ENCODE measurements at regions not wholly inside any gene's neighbourhood (a gene's known extent, or its start where the extent isn't known, plus 50 kb on each side); places are given as distances from the start of the nearest gene placed in this dataset.

GRCh38 chr3:40624189-40624769 lies 99.5 kb downstream of the ZNF621 start:
- Histone ChIP-seq H4K91ac (ENCODE audit: insufficient read length, low read depth, low read length) (no peak overlapping the region), H4K8ac (replicated peaks; ENCODE audit: insufficient read length, low read depth, low read length) (no peak overlapping the region), H3K79me1 (ENCODE audit: insufficient read depth, low read depth, low read length, poor library complexity, severe bottlenecking) (no peaks in the 10 kb centered on the region), H2BK5ac (ENCODE audit: insufficient read length, low read length) (no peak overlapping the region), H3K23me2 (ENCODE audit: insufficient read length, low read depth, low read length, poor library complexity, severe bottlenecking) (no peaks in the 10 kb centered on the region), H2BK12ac (ENCODE audit: insufficient read length, low read depth, low read length) (no peak overlapping the region), H3K79me2 (ENCODE audit: insufficient read depth, low read length) (no peaks in the 10 kb centered on the region), H3K18ac (ENCODE audit: insufficient read length, low read depth, low read length) (no peak overlapping the region), H3K27ac (ENCODE audit: insufficient read length, low read depth, low read length) (no peak overlapping the region), H3K27me3 (ENCODE audit: insufficient read depth, low read length) (no peaks in the 10 kb centered on the region), H4K5ac (ENCODE audit: insufficient read length, low read depth, low read length) (no peak overlapping the region), H3K4ac (ENCODE audit: low read depth, low read length) (no peak overlapping the region), H2BK20ac (ENCODE audit: low read depth, low read length, poor library complexity, severe bottlenecking) (no peak overlapping the region), H3K14ac (ENCODE audit: insufficient read depth, low read length) (no peak overlapping the region), H2BK15ac (ENCODE audit: low read depth, low read length) (no peak overlapping the region), H2AFZ (ENCODE audit: low read length) (no peak overlapping the region), H3K9ac (ENCODE audit: extremely low read depth, insufficient read length, low read length) (no peak overlapping the region), H3K9me3 (ENCODE audit: control insufficient read depth, low read depth, low read length) (peaks cover 8% of the 10 kb centered on the region), H3K4me2 (ENCODE audit: insufficient read depth, insufficient read length, low read length) (no peak overlapping the region), H3T11ph (ENCODE audit: low read length) (no peak overlapping the region), H3K56ac (ENCODE audit: insufficient read length, low read depth, low read length) (no peak overlapping the region), H3K4me1 (ENCODE audit: insufficient read depth, low read length) (no peaks in the 10 kb centered on the region), H4K20me1 (ENCODE audit: control insufficient read depth, insufficient read depth, insufficient read length) (no peaks in the 10 kb centered on the region), H2BK120ac (ENCODE audit: low read depth, low read length, poor library complexity, severe bottlenecking) (no peak overlapping the region), H3K23ac (ENCODE audit: insufficient read length, low read depth, low read length) (no peak overlapping the region), H2AK5ac (ENCODE audit: insufficient read length, low read length) (no peak overlapping the region)
- 0 out of 4 replicates have a peak, but pooled peaks cover 0 to 2% of the 10 kb centered on the region in 2 experiments for H3K4me1 Mint-ChIP-seq
- no peak for DNase-seq
- WGBS (ENCODE audit: extremely low coverage, insufficient read length, low lambda C conversion rate) = no CpG with 5 or more reads among the region's 2 CpGs
- no peak overlapping the region for H3K4me3 Mint-ChIP-seq
- H3K27ac Mint-ChIP-seq = no peak overlapping the region
- TF ChIP-seq, protein P1, sequence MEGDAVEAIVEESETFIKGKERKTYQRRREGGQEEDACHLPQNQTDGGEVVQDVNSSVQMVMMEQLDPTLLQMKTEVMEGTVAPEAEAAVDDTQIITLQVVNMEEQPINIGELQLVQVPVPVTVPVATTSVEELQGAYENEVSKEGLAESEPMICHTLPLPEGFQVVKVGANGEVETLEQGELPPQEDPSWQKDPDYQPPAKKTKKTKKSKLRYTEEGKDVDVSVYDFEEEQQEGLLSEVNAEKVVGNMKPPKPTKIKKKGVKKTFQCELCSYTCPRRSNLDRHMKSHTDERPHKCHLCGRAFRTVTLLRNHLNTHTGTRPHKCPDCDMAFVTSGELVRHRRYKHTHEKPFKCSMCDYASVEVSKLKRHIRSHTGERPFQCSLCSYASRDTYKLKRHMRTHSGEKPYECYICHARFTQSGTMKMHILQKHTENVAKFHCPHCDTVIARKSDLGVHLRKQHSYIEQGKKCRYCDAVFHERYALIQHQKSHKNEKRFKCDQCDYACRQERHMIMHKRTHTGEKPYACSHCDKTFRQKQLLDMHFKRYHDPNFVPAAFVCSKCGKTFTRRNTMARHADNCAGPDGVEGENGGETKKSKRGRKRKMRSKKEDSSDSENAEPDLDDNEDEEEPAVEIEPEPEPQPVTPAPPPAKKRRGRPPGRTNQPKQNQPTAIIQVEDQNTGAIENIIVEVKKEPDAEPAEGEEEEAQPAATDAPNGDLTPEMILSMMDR (conservative IDR thresholded peaks at IDR 0.05) = no peak
- peaks cover 12 to 21% (median 12%) of the 10 kb centered on the region in 3 experiments for H3K36me3 Mint-ChIP-seq (ENCODE audit: insufficient read depth in 1 of 3, low read depth in 3 of 3)
- peaks cover 11 to 24% of the 10 kb centered on the region in 2 experiments for H3K9me3 Mint-ChIP-seq
- peaks cover 3% of the 10 kb centered on the region for H3K27me3 Mint-ChIP-seq (ENCODE audit: low read depth)

Data from H9 (cell line).